H4 (cell line): ENCODE measurements at regions not wholly inside any gene's neighbourhood (a gene's known extent, or its start where the extent isn't known, plus 50 kb on each side); places are given as distances from the start of the nearest gene placed in this dataset.

Experiments
- DNase-seq: peaks from one replicate; pipeline ENCODE4 v3.0.0-alpha.2; 2015; ENCODE audit warnings: low spot score

- DNase-seq, result no peak
Observed at GRCh38 chr5:40045429-40045828, 620.6 kb upstream of the DAB2 start.

GRCh38 chr5:40043916-40044315 lies 619.1 kb upstream of the DAB2 start:
- no peak for DNase-seq

DNA sequence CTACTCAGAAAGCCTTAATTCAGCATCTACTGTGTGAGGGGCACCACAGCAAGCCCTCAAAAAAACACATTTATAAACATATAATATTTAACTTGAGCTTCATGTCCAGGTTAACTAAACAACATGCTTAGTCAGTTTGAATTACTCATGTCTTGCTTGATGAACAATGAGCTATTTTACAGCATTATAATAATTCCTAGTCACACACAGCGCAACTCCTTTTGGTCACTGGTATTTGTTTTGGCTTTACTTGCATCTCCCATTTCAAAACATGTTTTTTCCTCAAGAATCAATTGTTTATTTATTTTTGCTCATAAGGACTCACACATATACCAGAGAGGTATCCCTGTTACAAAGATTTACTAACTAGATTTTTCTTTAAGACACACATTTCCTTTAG lies 616.7 kb upstream of the DAB2 start:
- DNase-seq, result peak; percentile 37

GRCh38 chr5:40037713-40038112 lies 612.9 kb upstream of the DAB2 start:
- no peak for DNase-seq

DNA sequence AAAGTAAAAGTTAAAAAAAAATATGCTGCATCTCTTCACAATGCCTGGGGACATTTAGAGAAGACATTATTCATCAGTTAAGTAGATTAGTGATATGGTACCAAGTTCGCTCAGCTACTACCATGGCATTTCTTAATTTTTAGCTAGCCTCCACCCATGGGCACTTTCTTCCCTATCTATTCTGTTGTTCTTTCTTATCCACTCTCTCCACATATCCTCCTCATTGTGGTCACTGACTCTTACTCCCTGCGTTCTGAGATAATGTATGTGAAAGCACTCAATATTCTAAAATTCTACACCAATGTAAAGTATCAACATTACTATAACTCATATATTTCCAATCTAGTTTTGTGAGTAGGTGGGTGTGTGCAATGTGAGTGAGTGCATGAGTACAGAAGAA lies 609.7 kb upstream of the DAB2 start:
- no peak for DNase-seq

DNA sequence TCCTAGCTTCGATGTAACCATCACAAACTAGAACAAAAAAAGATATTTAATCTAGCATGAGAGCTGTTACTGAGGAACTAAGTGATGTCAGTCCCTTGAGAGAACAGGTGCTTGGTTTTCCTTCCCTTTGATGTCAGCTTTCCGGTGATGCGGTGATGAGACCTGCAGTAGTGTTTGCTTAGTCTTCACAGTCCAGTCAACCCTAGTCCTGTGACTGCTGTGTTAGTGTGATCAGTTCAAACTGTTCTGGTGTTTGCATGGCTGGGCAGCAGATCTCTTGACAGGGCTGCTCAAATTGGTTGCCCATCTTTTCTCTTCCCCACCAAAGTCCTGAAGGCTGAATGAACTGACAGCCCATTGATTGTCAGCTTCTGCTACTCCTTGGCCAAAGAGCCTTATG lies 608.6 kb upstream of the DAB2 start:
- no peak for DNase-seq

- no peak for DNase-seq
Observed at GRCh38 chr5:40033009-40033408, 608.2 kb upstream of the DAB2 start.

DNA sequence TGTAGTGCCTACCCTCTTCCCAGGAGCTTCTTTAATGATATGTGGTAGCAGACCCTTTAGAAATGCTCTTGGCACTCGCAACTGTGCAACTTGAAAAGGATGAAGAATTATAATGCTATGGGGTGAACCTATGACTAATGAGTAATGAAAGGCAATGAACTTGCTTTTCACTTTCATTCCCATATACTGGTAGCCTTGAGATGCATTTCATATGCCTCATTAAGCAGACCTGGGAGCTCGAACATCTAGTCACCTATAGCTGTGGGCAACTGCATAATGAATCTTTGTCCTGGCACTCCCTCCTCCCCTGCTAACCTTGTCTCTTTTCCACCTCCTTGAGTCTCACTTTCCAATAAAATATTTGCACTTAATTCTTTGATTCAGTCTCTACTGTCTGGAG lies 605.9 kb upstream of the DAB2 start:
- no peak for DNase-seq

DNA sequence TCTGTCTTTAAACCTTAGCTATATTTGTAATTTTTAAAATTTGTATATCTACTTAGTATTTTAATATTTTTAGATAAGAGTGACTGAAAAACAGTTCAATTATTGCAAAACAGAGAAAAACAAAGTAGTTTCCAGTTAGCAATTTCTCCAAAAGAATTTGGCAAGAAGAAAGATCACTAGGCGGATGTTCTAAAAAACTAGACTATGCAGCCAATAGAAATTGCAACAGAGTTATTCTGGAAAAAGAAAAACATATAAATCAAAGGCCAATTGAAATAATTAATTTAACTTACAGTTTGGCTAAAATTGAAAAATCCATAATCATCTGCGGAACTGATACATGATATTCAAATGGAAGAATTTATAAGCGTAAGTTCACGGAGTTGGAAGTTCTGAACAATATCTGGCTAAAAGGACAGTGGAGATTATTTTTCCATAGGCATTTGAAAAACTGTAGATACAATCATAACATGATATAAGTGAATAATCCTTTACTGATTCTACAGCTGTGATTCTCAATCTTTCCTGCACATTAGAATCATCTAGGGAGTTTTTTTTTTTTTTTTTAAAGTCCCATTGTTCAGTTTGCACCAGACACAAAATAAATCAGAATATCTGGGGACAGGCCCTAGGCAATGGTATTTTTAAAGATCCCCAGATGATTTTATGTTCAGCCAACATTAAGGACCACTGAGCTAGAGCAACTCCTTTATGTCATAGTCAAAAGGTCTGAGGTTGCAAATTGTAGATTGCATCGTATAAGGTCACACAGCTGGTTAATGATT lies 605.1 kb upstream of the DAB2 start:
- no peak for DNase-seq

DNA sequence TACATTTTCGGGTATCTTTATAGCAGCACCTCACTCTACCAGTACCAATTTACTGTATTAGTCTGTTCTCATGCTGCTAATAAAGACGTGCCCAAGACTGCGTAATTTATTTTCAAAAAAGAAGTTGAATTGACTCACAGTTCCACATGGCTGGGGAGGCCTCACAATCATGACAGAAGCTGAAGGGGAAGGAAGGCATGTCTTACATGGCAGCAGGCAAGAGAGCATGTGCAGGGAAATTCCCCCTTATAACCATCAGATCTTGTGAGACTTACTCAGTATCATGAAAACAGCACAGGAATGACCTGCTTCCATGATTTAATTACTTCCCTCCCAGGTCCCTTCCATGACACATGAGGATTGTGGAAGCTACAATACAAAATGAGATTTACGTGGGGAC lies 602.6 kb upstream of the DAB2 start:
- no peak for DNase-seq

DNA sequence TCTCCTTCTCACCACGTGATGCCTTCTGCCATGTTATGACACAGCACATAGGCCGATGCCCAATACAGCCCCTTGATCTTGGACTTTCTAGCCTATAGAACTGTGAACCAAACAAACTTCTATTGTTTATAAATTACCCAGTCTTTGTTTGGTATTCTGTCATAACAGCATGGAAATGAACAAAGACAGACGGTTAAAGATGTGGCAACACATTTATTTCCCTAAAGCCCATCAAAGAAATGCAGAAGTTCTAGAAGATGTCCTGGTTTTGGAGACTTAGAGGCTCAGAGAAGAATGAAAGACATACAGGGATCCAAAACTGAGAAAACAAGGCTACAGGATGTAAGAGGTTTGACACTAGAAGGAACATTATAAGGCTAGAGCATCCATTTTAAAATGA lies 600.8 kb upstream of the DAB2 start:
- DNase-seq, result no peak

- no peak for DNase-seq
Observed at GRCh38 chr5:40022057-40022456, 597.3 kb upstream of the DAB2 start.

GRCh38 chr5:40021007-40021406 lies 596.2 kb upstream of the DAB2 start:
- DNase-seq, result no peak

DNA sequence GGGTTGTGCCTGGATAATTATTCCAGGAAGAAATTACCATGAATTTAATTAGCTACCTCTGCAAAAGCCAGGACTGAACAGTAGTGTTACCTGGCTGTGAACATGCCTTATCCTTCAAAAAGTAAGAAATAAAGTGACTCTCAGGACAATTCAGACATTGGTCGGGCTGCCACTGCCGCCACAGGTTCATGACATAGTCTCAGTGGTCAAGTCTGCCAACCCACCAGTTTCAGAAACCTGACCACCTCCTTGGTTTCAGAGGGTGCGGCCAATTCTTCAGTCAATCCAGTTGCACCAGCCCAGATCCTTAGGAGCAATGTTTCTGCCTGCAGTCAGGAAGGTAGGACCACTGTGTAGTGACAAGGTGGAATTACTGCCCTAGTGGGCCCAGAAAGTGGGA lies 593.1 kb upstream of the DAB2 start:
- DNase-seq, result no peak

GRCh38 chr5:40017135-40017534 lies 592.4 kb upstream of the DAB2 start:
- no peak for DNase-seq

- DNase-seq, result no peak
Observed at GRCh38 chr5:40010436-40010835, 585.7 kb upstream of the DAB2 start.

DNA sequence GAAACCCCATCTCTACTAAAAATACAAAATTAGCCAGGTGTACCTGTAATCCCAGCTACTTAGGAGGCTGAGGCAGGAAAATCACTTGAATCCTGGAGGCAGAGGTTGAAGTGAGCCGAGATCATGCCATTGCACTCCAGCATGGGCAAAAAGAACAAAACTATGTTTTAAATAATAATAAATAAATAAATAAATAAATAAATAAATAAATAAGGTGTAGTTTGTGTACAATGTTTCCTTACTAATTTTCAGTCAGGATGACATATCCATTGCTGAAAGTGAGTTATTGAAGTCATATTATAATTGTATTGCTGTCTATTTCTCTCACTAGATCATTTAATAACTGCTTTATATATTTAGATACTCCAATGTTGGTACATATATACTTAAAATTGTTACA lies 581.5 kb upstream of the DAB2 start:
- no peak for DNase-seq

GRCh38 chr5:40001796-40002195 lies 577.0 kb upstream of the DAB2 start:
- no peak for DNase-seq

GRCh38 chr5:39998518-39998917 lies 573.7 kb upstream of the DAB2 start:
- DNase-seq, result peak; percentile 70

DNA sequence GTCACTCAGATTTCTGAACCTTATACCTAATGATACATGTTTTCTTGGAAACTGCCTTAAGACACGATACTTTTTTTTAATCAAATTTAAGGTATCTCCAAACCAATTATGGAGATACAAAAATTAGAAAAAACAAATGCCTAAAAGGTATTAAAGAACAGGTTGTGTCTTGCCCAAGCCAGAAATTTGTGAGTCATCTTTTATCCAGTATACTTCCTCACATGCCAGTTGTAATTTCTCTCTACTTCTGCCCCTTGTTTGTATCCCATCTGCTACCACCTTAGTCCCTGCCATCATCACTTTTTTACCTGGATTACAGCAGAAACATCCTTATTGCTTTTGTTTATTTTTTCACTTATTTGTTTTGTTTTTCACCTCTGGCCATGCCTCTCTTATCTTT lies 571.2 kb upstream of the DAB2 start:
- no peak for DNase-seq

- DNase-seq, result no peak
Observed at GRCh38 chr5:39992617-39993202, 567.9 kb upstream of the DAB2 start.

GRCh38 chr5:39986614-39987013 lies 561.8 kb upstream of the DAB2 start:
- no peak for DNase-seq

- DNase-seq, result no peak
Observed at GRCh38 chr5:39980056-39980455, 555.3 kb upstream of the DAB2 start.
